ENCODE measurements at regions not wholly inside any gene's neighbourhood (a gene's known extent, or its start where the extent isn't known, plus 50 kb on each side); places are given as distances from the start of the nearest gene placed in this dataset.
"Not testable (repeated sequence)": the region's sequence is repeated elsewhere in the genome, so short reads cannot be mapped to it uniquely, and the experiment has no call there.

DNA sequence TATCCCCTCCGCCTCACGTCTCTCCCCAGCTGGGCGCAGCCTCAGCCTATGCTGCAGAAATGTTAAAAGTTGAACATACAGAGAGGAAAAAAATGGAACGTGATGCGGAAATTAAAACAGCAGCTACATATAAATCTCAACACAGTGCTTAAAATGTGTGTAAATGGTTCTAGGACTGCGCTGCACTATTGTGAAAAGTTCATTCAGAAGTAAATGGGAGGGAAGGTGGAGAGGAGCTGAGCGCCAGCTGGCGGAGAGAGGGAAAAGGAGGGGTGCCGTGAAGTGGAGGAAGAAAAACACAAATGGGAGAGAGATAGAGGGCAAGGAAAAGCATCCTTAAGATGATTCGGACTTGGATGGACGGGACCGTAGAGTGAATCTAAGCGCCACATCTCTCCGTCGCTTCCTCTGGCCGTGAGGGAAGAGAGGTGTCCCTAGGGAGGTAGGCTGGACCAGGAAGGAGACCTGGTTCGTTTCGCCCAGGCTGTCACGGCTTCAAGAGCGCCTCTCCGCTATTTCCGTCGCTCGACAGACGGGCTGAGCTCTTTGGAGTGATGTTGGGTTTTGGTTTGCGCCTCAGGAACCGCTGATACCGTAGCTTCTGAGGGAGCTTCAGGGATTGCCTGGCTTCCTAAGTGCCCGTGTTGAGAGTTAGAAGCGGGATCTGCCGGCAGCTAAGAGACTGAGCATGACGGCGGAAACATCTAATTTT lies 113.7 kb downstream of the TRIM27 start:
- DNase-seq = no peak

DNA sequence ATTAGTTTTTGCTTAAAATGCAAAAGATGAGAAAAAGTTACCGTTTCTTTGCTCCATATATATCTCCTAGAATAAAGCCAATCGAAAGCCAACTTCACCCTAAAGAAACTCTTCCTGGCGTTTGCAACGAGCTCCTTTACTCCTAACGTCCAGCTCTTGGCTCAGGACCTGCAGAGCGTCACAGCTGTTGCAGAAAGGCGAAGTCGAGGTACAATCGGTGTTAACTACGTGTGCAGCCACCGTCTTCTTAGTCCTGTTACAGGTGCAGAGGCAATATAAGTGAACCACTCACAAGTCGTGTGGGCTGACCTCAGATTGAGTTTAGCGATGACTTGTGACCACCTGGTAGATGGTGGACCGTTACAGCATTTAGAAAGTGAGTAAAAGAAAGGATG lies 113.1 kb downstream of the TRIM27 start:
- no peak for DNase-seq

DNA sequence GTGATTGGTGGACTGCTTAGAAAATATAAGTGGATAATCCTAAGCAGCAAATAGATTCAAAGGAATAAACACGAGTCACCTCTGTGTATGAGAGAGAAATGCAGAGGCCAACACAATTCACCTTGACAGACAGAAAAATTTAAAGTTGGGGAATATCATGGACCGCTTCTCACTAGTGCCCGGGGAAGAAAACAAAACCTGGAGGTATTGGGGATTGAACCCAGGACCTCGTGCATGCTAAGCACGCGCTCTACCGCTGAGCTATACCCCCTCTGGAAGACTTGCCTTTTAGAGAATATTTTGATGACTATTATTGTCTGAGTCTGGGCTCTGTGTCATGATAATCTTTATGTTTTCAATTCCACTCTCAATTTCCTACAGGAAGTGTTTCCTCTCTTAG lies 111.9 kb downstream of the TRIM27 start:
- no peak for DNase-seq

DNA sequence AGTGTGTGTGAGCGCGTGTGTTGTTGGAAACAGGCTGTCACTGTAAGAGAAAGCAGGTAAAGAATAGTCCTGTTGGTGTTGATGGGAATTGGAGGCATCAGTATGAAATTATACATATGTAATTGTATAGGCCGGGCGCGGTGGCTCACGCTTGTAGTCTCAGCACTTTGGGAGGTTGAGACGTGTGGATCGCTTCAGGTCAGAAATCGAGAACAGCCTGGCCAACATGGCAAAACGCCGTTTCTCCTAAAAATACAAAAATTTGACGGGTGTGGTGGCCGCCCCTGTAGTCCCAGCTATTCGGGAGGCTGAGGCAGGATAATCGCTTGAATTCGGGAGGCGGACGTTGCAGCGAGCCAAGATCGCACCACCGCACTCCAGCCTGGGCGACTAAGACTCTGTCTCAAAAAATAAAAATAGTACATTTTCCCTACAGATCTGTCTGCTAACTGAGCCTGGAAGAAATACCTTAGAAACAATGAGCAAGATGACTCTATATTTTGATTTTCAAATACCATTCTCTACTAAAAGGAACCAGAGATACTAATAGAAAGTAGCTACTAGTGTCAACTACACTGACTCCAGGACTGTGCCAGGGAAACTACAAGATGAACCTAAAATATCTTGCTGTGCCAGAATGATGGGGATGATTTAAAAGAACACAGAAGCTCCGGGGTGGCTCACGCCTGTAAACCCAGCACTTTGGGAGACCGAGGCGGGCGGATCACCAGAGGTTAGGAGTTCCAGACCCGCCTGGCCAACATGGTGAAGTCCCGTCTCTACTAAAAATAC lies 110.8 kb downstream of the TRIM27 start:
- DNase-seq = no peak

DNA sequence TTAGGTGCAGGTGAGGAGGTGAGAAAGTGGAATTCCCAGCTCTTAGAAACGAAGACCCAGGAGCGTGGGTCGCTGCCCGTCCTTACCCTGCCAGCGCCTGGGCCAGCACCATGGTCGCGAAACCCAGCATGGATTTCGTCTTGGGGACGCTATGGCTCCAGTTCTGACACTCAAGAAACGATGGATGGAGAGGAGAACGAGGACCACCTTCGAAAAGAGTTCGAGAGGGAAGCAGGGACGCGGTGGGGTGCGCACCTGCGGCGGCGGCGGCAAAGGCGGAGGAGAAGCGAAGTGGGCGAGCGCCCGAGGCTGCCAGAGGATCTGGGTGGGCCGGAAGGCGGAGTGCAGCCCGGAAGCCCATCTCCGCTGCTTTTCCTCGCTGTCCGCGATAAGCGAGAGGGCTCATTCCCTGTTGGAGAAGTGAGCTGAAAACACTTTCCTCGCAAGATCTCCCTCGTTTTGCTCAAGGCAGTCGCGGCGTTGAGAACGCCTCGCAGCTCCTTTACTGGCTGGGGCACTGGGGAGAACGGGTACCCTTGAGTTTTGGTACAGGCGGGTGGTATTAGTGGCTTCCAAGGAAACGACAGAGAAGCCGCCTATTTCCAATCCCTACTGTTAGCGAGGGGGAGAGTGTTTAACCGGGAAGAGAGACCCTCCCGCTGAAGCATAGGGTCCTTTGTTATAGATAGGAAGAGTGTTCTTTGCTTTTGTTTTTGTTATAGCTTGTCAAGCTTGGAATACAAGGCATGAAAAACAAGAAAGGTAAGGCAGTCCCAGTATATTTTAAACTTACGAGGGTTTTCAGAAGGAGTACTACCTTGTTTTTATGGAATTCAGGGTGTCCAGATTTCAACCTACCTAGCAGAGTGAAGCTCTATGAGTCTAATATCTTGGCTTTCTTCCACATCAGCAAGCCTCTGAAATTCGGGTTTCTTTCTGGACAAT lies 109.5 kb downstream of the TRIM27 start:
- no peak for DNase-seq

DNA sequence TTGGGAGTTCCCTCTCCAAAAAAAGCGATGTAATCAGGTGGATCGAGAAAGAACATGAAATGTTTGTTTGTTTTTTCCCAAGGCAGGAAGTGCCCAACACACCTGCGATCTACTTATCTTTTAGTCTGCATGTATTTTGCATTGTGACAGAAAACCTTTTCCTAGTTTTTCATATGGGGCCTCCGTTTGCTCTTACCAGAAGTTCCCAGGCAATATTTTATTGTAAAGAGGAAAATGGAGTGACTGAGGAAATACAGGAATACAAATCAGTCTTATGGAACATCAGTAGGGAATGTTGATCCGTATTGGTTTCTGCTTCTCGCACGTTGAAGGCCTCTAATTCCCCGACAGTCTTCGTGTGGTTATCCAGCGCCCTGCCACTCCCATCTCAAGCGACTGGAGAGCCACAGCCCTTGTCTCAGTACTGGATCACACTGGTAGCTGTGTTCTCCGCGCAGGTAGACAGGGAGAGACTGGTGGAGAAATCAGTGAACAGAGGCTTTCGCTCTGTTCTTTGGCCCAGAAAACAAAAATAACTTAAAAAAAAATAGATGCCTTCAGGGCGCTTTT lies 107.4 kb downstream of the TRIM27 start:
- DNase-seq = no peak

DNA sequence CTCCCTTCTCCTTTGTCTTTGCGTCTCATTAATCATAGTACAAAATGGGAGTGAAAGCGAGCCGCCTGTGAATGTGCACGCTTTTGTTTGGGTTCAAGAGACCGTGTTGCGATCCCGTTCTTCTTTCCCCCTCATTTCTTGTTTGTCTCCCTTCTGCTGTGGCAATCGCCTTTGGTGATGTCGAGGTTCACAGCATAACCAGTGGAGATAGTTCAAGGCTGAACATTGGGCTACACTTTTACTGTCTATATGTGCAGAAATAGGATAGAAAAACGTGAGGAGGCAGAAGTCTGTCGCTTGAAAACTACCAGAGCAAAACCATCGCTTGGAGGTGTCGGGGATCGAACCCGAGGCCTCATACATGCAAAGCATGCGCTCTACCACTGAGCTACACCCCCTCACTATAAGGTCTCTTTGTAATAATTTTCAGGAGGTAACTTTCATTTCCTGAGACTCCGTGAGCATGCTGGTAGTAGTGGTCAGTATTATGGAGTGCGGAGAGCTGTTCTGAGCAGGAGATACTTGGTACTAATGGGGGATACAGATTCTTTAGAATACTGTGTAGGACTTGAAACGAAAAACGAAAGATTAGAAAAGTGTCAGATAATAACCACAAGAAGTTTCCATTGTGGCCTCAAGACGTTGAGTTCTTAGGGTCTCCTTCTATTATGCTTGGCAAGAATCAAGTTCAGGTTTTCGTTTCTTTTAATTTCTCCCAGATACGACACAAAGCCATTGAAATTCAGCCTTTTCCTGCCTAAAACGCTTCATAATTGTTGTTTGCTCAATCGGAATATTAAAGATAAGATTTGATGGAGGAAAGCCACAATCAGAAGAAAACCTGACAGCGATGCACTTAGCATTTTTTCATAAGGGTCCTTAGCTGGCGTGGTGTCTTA lies 106.6 kb downstream of the TRIM27 start:
- no peak for DNase-seq

DNA sequence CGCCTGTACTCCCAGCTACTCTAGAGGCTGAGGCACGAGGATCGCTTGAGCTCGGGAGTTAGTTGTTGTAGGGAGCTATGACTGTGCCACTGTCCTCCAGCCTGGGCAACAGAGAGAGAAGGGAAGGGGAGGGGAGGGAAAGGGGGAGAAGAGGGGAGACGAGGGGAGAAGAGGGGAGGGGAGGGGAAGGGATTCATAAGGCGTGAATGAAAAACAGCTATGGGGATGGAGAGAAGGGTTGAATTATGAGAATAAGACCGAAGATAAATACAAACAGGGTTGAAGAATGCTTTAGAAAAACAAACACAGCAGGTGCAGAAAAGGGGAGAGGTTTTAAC lies 106.0 kb downstream of the TRIM27 start:
- DNase-seq = no peak

DNA sequence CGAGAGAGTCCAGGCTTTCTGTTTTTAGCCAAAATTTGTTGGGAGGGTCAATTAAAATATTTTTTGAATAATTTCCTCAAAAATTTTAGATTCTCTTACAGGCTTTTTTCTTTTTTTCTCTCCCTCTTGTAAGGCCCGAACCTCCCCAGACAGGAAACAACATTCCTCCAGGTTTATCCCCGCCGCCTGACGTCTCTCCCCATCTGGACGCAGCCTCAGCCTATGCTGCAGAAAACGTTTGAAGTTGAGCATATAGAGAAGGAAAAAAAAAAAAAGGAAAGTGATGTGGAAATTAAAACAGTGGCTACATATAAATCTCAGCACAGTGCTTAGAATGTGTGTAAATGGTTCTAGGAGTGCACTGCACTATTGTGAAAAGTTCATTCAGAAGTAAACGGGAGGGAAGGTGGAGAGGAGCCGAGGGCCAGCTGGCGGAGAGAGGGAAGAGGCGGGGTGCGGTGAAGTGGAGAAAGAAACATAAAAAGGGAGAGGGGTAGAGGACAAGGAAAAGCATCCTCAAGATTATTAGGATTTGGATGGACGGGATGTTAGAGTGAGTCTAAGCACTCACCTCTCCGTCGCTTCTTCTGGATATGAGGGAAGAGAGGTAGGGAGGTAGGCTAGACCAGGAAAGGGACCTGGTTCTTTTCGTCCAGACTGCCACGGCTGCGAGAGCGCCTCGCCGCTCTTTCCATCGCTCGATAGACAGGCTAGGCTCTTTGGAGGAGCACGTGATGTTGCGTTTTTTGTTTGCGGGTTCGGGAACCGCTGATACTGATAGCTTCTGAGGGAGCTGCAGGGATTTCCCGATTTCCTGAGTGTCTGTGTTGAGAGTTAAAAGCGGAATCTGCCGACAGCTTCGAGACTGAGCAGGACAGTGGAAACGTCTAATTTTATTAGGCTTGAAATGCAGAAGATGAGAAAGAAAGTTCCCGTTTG lies 98.7 kb downstream of the TRIM27 start:
- no peak for DNase-seq

DNA sequence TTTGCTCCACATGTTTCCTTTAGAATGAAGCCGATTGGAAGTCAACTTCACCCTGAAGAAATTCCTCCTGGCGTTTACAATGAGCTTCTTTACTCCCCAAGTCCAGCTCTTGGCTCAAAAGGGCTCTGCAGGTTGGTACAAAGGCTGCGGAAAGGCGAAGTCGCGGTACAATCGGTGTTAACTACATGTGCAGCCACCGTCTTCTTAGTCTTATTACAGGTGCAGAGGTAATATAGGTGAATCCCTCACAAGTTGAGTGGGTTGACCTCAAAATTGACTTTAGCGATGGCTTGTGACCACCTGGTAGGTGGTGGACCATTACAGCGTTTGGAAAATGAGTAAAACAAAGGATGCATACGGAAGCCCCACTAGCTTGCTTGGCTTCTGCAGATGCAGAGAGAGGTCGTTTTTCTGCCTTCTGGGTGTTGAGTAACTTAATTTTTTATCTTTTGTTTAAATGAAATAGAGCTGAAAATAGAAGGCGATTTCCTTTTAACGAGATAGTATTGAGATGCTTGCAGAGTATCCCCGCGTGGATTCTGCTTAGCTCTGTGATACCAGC lies 98.0 kb downstream of the TRIM27 start:
- no peak for DNase-seq

DNA sequence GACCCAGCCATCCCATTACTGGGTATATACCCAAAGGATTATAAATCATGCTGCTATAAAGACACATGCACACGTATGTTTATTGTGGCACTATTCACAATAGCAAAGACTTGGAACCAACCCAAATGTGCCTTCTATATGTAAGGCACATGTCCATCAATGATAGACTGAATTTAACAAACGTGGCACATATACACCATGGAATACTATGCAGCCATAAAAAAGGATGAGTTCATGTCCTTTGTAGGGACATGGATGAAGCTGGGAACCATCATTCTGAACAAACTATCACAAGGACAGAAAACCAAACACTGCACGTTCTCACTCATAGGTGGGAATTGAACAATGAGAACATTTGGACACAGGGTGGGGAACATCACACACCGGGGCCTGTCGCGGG lies 92.1 kb downstream of the TRIM27 start:
- not testable (repeated sequence) for DNase-seq

DNA sequence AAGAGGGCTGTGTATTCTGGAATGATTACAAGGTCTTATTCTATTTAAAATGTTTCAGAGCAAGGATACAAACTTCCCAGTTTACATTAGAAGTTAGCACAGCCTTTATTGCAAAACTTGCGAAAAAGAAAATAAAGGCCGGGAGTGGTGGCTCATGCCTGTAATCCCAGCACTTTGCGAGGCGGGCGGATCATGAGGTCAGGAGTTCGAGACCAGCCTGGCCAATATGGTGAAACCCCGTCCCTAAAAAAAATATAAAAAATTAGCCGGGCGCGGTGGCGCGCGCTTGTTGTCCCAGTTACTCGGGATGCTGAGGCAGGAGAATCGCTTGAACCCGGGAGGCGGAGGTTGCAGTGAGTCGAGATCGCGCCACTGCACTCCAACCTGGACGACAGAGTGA lies 87.1 kb downstream of the TRIM27 start:
- not testable (repeated sequence) for DNase-seq

DNA sequence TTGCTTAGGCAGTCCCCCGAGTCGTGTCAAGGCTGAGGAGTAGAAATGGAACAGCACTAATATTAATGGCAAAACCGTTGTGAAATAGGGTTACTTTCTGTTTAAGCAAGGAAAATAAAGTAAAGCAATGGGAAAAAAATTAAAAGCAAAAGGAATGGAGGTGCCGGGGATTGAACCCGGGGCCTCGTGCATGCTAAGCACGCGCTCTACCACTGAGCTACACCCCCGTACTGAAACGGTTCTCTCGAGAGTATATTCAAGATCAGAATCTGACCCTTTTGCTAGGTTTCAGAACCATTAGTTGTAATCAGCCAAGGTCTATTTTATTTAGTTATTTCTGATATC lies 85.5 kb downstream of the TRIM27 start:
- peak; percentile 52 for DNase-seq

DNA sequence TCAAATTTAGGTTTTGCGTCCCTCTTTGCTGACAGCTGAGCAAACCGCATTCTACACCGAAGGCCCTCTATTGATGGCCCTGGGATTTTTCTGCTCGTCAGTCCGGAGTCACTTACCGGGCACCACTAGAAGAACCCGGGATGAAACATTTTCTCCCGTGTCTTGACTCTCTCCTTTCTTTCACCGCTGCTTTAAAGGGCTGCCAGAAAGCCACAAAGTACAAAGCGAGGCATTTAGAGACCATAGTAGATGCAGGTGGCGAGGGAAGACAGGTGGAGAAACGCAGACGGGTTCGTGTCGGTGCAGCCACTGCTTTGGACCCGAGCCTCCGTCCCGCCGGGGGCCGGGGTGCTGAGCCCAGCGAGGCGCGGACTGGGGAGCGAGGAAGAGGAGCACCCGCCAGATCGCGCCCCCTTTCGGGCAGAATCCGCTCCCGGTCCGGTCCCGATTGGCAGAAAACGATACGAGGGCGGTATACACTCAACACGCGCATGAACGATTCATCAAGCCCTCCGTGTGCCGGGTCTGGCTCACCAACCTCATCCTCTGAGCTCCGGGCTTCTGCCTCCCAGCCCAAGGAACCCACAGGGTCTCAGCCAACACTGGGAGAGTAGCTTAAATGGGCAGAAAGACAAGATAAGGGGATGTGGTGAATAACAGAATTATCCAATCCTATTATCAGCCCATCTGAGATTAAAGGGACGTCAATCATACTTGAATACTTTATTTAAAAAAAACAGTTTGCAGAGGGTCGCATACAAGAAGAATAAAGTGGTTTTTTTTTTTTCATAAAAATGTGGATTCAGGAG lies 84.9 kb downstream of the TRIM27 start:
- DNase-seq = peak; percentile 72

DNA sequence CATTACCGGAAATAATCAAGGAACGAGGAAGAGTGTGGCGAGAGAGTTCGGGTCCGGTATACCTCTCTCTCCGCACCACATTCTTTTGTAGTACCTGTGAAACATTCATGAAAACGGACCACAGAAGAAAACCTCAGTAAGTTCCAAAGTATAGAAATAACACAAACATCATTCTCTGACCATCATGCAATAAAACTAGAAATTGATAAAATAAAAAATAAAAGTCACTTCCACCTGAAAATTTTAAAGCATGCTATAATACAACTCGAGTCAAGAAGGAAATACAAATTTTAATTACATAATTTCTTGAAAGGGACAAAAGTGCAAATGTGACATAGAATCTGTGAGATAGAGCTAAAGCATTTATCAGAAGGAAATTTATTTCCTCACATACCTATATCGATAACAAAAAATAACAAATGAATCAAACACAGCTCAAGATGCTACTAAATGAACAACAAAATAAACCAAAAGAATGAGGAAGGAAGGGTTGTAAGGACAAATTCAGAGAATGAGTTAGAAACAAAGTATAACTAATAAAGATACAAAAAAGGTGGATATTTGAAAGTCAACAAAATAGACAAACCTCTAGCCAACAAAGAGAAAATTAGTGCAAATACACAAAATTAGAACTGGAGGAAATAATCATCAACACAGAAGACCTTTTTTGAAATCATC lies 84.2 kb downstream of the TRIM27 start:
- no peak for DNase-seq

DNA sequence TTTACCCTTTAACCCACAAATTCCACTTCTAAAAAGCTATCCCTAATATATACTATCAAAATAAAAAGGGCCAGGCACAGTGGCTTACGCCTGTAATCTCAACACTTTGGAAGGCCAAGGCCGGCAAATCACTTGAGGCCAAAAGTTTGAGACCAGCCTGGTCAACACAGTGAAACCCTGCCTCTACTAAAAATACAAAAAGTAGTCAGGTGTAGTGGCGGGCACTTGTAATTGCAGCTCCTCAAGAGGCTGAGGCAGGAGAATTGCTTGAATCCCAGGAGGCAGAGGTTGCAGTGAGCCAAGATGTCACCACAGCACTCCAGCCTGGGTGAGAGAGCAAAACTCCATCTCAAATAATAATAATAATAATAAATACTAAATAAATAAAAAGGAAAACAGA lies 82.5 kb downstream of the TRIM27 start:
- DNase-seq = no peak

DNA sequence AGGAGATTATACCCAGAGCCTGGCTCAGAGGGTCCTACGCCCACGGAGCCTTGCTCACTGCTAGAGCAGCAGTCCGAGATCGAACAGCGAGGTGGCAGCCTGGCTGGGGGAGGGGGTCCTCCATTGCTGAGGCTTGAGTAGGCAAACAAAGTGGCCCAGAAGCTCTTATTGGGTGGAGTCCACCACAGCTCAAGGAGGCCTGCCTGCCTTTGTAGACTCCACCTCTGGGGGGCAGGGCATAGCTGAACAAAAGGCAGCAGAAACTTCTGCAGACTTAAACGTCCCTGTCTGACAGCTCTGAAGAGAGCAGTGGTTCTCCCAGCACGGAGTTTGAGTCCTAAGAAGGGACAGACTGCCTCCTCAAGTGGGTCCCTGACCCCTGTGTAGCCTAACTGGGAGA lies 75.0 kb downstream of the TRIM27 start:
- peak; percentile 50 for DNase-seq
